RWPE2 (cell line): ENCODE measurements at regions not wholly inside any gene's neighbourhood (a gene's known extent, or its start where the extent isn't known, plus 50 kb on each side); places are given as distances from the start of the nearest gene placed in this dataset.
"Not testable (repeated sequence)": the region's sequence is repeated elsewhere in the genome, so short reads cannot be mapped to it uniquely, and the experiment has no call there.

Experiments used
- ATAC-seq: fragments of 200-7000 bp; cut with Tn5 transposase; 3 replicates; pipeline ENCODE4 v1.9.1; 2021; ENCODE audit warnings: low read depth
- DNase-seq: peaks from one replicate; pipeline ENCODE4 v3.0.0-alpha.2; 2020; ENCODE audit warnings: low spot score
- H3K27ac ChIP-seq: fragments of 450-650 bp; 2 replicates; pipeline ENCODE4 v1.5.1; 2017; ENCODE audit warnings: mild to moderate bottlenecking; ENCODE audit not compliant: poor library complexity, severe bottlenecking
- H3K27me3 ChIP-seq: fragments of 250-450 bp; sonication (Bioruptor Pico); 2 replicates; pipeline ENCODE4 v1.5.1; 2021; ENCODE audit warnings: mild to moderate bottlenecking, moderate library complexity; ENCODE audit not compliant: insufficient read depth, poor library complexity, severe bottlenecking
- H3K36me3 ChIP-seq: fragments of 250-450 bp; sonication (Bioruptor Pico); 2 replicates; pipeline ENCODE4 v1.5.1; 2020; ENCODE audit warnings: low read depth, mild to moderate bottlenecking, moderate library complexity
- H3K4me1 ChIP-seq: fragments of 250-450 bp; sonication (Bioruptor Pico); 2 replicates; pipeline ENCODE4 v1.5.1; 2021; ENCODE audit warnings: mild to moderate bottlenecking, moderate library complexity; ENCODE audit not compliant: insufficient read depth, poor library complexity, severe bottlenecking
- H3K4me3 ChIP-seq: fragments of 250-450 bp; sonication (Bioruptor Pico); 2 replicates; pipeline ENCODE4 v1.5.1; 2021; ENCODE audit warnings: mild to moderate bottlenecking, moderate library complexity; ENCODE audit not compliant: severe bottlenecking
- H3K9me3 ChIP-seq: fragments of 250-450 bp; sonication (Bioruptor Pico); 2 replicates; pipeline ENCODE4 v1.5.1; 2021; ENCODE audit warnings: mild to moderate bottlenecking, moderate library complexity; ENCODE audit not compliant: severe bottlenecking
- CTCF ChIP-seq: fragments of 450-650 bp; IDR thresholded peaks from one replicate; pipeline ENCODE4 v1.5.1; 2017; ENCODE audit warnings: mild to moderate bottlenecking, moderate library complexity; ENCODE audit not compliant: poor library complexity, severe bottlenecking

GRCh38 chr18:59792353-59792752 is 95.1 kb upstream of the CCBE1 start:
- TF ChIP-seq CTCF: no peak
- no peak for ATAC-seq
- no peaks in the 10 kb centered on the region for H3K9me3 ChIP-seq
- H3K27ac ChIP-seq: no peak overlapping the region
- no peaks in the 10 kb centered on the region for H3K36me3 ChIP-seq
- H3K4me1 ChIP-seq: peaks cover 14% of the 10 kb centered on the region
- DNase-seq: no peak
- no peak overlapping the region for H3K4me3 ChIP-seq
- no peaks in the 10 kb centered on the region for H3K27me3 ChIP-seq

GRCh38 chr18:59790346-59790936 is 93.2 kb upstream of the CCBE1 start:
- H3K27me3 ChIP-seq, H3K9me3 ChIP-seq: not testable (repeated sequence)

GRCh38 chr18:59788791-59789106 is 91.5 kb upstream of the CCBE1 start:
- no peaks in the 10 kb centered on the region for H3K27me3 ChIP-seq
- H3K4me3 ChIP-seq: no peak overlapping the region
- no peaks in the 10 kb centered on the region for H3K9me3 ChIP-seq
- H3K36me3 ChIP-seq: no peaks in the 10 kb centered on the region
- peaks cover 14% of the 10 kb centered on the region for H3K4me1 ChIP-seq
- DNase-seq: no peak
- H3K27ac ChIP-seq: peak overlapping the region; percentile 64
- no peak for TF ChIP-seq CTCF
- no peak for ATAC-seq

More at GRCh38 chr18:59790346-59790936, 93.2 kb upstream of the CCBE1 start:
- H3K36me3 ChIP-seq, H3K4me3 ChIP-seq, H3K27ac ChIP-seq, ATAC-seq, DNase-seq: not testable (repeated sequence)
- peaks cover 14% of the 10 kb centered on the region for H3K4me1 ChIP-seq

- Histone ChIP-seq H3K27ac (peak overlapping the region; percentile 64), H3K4me1 (peaks cover 14% of the 10 kb centered on the region), H3K27me3 (no peaks in the 10 kb centered on the region), H3K4me3 (no peak overlapping the region), H3K9me3 (no peaks in the 10 kb centered on the region), H3K36me3 (no peaks in the 10 kb centered on the region)
- DNase-seq: no peak
- peak; percentile 95 for ATAC-seq
- no peak for TF ChIP-seq CTCF
Measured at GRCh38 chr18:59787998-59788790, 91.0 kb upstream of the CCBE1 start.

GRCh38 chr18:59784694-59785093 is 87.5 kb upstream of the CCBE1 start:
- ATAC-seq: no peak
- DNase-seq: no peak
- Histone ChIP-seq H3K27me3 (no peaks in the 10 kb centered on the region), H3K27ac (no peak overlapping the region), H3K4me1 (peaks cover 29% of the 10 kb centered on the region), H3K36me3 (no peaks in the 10 kb centered on the region), H3K4me3 (no peak overlapping the region), H3K9me3 (no peaks in the 10 kb centered on the region)
- no peak for TF ChIP-seq CTCF
